ENCODE measurements at regions not wholly inside any gene's neighbourhood (a gene's known extent, or its start where the extent isn't known, plus 50 kb on each side); places are given as distances from the start of the nearest gene placed in this dataset.
"Not testable (repeated sequence)": the region's sequence is repeated elsewhere in the genome, so short reads cannot be mapped to it uniquely, and the experiment has no call there.

DNA sequence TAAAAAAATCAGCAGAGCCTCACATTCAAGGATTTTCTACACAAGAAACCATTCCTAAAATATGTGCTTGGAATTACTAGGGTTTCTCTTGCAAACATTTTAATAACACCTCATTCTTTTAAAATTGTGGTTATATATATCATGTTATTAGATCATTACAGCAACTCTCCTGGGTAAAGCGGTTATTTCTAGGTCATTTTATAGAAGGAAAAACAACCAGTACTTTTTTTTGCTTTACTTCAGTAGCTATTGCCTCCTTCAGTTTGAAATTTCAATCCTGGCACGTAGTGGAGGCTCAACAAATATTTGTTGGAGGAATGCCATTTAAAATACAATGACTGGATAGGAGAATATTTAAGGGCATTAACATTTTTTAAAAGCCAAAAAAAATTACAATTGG, 220.6 kb downstream of the CDRT15L2 start:
- no peak overlapping the region for H3K4me3 ChIP-seq (ENCODE audit: low read depth, low read length)
- no peaks in the 10 kb centered on the region for H3K9me3 ChIP-seq (ENCODE audit: control insufficient read depth, insufficient read depth, low read depth, low read length)
- H3K4me1 ChIP-seq (ENCODE audit: control insufficient read depth, insufficient read depth, low read length), result no peaks in the 10 kb centered on the region
- no peak overlapping the region for H3K9ac ChIP-seq (ENCODE audit: low read length)
- no peak overlapping the region for H3K27ac ChIP-seq (ENCODE audit: low read depth, low read length)
- no peaks in the 10 kb centered on the region for H3K36me3 ChIP-seq (ENCODE audit: control insufficient read depth, insufficient read depth, low read length)
- H3K27me3 ChIP-seq (ENCODE audit: control insufficient read depth, insufficient read depth, low read length), result no peaks in the 10 kb centered on the region

DNA sequence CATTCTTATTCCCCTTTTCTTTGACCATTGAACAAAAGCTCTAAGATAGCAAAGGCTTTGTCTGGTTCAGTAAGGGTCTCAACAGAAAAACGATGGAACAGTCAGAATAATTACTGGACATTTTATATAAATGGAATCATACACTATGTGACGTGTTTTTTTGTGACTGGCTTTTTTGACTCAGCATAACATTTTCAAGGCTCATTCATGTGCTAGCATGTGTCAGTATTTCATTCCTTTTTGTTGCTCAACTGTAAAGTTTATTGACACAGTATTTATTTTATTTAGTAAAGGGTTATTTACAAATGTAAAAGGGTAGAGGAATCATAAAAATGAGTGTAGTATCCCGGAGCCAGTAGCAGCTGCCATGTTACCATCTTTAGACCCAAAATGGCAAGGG, 226.2 kb downstream of the CDRT15L2 start:
- Histone ChIP-seq H3K9me3 (ENCODE audit: control insufficient read depth, insufficient read depth, low read depth, low read length) (no peaks in the 10 kb centered on the region), H3K27me3 (ENCODE audit: control insufficient read depth, insufficient read depth, low read length) (no peaks in the 10 kb centered on the region), H3K4me1 (ENCODE audit: control insufficient read depth, insufficient read depth, low read length) (no peaks in the 10 kb centered on the region), H3K27ac (ENCODE audit: low read depth, low read length) (no peak overlapping the region), H3K36me3 (ENCODE audit: control insufficient read depth, insufficient read depth, low read length) (no peaks in the 10 kb centered on the region), H3K4me3 (ENCODE audit: low read depth, low read length) (no peak overlapping the region), H3K9ac (ENCODE audit: low read length) (no peak overlapping the region)

DNA sequence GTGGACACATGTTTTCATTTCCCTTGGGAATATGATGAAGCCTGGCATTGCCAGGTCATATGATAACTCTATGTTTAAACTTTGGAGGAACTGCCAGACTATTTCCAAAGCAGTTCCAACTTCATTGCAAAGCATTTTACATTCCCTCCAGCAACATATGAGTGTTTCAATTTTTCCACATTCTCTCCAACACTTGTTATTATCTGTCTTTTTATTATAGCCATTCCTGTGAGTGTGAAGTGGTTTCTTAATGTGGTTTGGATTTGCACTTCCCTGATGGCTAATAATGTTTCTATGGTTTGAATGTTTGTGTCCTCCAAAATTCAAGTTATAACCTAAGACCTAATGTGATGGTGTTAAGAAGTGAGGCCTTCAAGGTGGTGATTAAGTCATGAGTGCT, 228.0 kb downstream of the CDRT15L2 start:
- not testable (repeated sequence) for H3K36me3 ChIP-seq (ENCODE audit: control insufficient read depth, insufficient read depth, low read length); H3K4me3 ChIP-seq (ENCODE audit: low read depth, low read length); H3K4me1 ChIP-seq (ENCODE audit: control insufficient read depth, insufficient read depth, low read length); H3K9ac ChIP-seq (ENCODE audit: low read length); H3K27ac ChIP-seq (ENCODE audit: low read depth, low read length); H3K9me3 ChIP-seq (ENCODE audit: control insufficient read depth, insufficient read depth, low read depth, low read length); H3K27me3 ChIP-seq (ENCODE audit: control insufficient read depth, insufficient read depth, low read length)

DNA sequence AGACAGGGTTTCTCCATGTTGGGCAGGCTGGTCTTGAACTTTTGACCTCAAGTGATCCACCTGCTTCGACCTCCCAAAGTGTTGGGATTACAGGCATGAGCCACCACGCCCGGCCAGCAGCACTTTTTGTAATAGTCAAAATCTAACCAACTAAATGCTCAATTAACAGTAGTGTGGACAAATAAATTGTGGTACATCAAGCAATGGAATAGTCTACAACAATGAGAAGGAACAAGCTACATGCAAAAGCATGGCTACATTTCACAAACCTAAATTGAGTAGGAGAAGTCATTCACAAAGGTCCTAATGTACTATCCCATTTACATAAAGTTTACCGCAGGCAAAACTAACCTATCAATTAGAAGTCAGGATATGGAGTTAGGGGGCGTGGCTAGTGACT, 227.4 kb downstream of the USP22 start:
- not testable (repeated sequence) for H3K36me3 ChIP-seq (ENCODE audit: control insufficient read depth, insufficient read depth, low read length); H3K4me3 ChIP-seq (ENCODE audit: low read depth, low read length); H3K27me3 ChIP-seq (ENCODE audit: control insufficient read depth, insufficient read depth, low read length); H3K9me3 ChIP-seq (ENCODE audit: control insufficient read depth, insufficient read depth, low read depth, low read length); H3K9ac ChIP-seq (ENCODE audit: low read length); H3K4me1 ChIP-seq (ENCODE audit: control insufficient read depth, insufficient read depth, low read length); H3K27ac ChIP-seq (ENCODE audit: low read depth, low read length)

DNA sequence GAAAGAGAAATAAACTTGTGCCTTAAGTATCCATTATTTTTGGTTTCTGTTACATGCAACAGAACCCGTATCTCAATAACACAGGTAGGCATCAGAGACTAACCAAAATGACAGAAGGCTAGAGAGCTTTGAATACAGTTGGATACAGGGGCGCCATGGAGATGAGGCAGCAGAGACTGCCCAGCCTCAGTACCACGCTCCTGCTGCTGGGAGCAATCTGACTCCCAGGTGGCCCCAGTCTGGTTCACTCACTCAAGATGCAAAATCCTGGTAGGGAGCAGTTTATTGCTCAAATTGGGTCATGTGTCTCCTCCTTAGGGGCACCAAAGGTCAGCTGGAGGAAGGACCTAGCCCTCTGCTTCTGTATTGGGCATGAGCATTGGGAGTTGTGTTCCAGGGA, 218.9 kb downstream of the USP22 start:
- no peak overlapping the region for H3K4me3 ChIP-seq (ENCODE audit: low read depth, low read length)
- H3K27ac ChIP-seq (ENCODE audit: low read depth, low read length), result no peak overlapping the region
- no peaks in the 10 kb centered on the region for H3K36me3 ChIP-seq (ENCODE audit: control insufficient read depth, insufficient read depth, low read length)
- H3K27me3 ChIP-seq (ENCODE audit: control insufficient read depth, insufficient read depth, low read length), result no peaks in the 10 kb centered on the region
- H3K9me3 ChIP-seq (ENCODE audit: control insufficient read depth, insufficient read depth, low read depth, low read length), result peaks cover 5% of the 10 kb centered on the region; the same call in 1 of the 2 replicates
- H3K9ac ChIP-seq (ENCODE audit: low read length), result no peak overlapping the region
- no peaks in the 10 kb centered on the region for H3K4me1 ChIP-seq (ENCODE audit: control insufficient read depth, insufficient read depth, low read length)

DNA sequence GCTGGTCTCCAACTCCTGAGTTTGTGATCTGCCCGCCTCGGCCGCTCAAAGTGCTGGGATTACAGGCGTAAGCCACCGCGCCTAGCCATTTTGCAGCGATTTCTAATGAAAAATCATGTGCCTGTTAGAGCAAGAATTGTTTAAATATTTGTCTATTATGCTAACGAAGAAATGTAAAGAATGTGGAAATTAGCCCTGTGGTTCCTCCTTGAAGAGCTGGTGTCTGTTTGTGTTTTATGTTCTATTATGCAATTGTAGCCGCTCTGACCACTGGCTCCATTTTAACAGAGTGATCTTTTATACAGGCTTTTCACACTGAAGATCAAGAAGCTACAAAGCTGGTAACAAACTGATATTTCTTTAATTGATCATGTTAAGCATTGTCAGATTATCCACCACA, 217.3 kb downstream of the USP22 start:
- Histone ChIP-seq H3K9ac (ENCODE audit: low read length) (no peak overlapping the region), H3K9me3 (ENCODE audit: control insufficient read depth, insufficient read depth, low read depth, low read length) (peaks cover 5% of the 10 kb centered on the region; the same call in 1 of the 2 replicates), H3K4me3 (ENCODE audit: low read depth, low read length) (no peak overlapping the region), H3K4me1 (ENCODE audit: control insufficient read depth, insufficient read depth, low read length) (no peaks in the 10 kb centered on the region), H3K27ac (ENCODE audit: low read depth, low read length) (no peak overlapping the region), H3K36me3 (ENCODE audit: control insufficient read depth, insufficient read depth, low read length) (no peaks in the 10 kb centered on the region), H3K27me3 (ENCODE audit: control insufficient read depth, insufficient read depth, low read length) (no peaks in the 10 kb centered on the region)

DNA sequence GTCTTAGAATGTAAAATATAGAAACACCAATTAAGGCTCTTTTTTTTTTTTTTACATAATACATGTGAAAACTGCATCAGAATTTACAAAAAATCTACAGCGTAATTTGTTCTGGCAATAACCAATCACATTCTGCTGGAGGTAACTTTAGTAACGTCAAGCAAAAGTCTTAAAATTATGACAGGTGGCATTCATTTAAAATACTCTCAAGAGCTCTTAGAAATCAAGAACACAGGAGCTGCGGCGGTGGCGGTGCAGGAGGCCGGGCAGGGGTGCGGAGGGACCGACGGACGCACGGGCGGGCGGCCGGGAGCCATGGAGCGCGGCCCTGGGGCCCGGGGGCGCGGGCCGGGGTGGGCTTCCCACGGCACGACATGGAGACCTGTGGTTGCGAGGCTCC, 202.4 kb downstream of the USP22 start:
- H3K4me1 ChIP-seq (ENCODE audit: control insufficient read depth, insufficient read depth, low read length); H3K9me3 ChIP-seq (ENCODE audit: control insufficient read depth, insufficient read depth, low read depth, low read length); H3K4me3 ChIP-seq (ENCODE audit: low read depth, low read length); H3K9ac ChIP-seq (ENCODE audit: low read length); H3K27ac ChIP-seq (ENCODE audit: low read depth, low read length); H3K36me3 ChIP-seq (ENCODE audit: control insufficient read depth, insufficient read depth, low read length): not testable (repeated sequence)
- peaks cover 34% of the 10 kb centered on the region for H3K27me3 ChIP-seq (ENCODE audit: control insufficient read depth, insufficient read depth, low read length)

DNA sequence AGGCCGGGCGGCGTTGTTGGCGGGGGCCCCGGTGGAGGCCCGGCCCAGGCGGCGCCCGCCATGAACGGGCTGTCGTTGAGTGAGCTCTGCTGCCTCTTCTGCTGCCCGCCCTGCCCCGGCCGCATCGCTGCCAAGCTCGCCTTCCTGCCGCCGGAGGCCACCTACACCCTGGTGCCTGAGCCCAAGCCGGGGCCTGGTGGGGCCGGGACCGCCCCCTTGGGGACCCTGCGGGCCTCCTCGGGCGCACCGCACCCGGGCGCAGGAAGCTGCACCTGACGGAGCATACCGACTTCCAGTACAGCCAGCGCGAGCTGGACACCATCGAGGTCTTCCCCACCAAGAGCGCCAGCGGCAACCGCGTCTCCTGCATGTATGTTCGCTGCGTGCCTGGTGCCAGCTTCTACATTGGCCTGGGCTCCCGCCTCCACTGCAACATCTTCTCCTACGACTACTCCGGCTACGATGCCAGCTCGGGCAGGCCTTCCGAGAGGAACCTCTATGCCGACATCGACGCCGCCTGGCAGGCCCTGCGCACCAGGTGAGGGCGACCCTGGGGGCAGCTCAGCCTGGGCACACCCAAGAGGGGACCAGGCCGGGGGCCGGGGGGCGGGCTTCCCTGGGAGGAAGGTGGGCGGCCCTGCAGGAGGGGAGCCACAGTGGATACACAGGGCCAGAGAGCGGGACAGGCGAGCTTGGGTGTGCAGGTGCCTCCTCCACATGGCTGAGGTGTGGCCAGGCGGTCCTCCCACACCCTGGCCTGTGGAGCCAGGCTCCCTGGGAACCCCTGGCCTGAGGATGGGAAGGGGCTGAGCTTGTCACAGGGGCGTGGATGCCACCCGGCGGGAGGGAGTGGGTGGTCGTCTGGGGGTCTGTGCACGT, 201.6 kb downstream of the USP22 start:
- Histone ChIP-seq H3K27me3 (ENCODE audit: control insufficient read depth, insufficient read depth, low read length) (peaks cover 34% of the 10 kb centered on the region), H3K4me3 (ENCODE audit: low read depth, low read length) (peak overlapping the region; percentile 29; the same call in 1 of the 2 replicates)
- H3K27ac ChIP-seq (ENCODE audit: low read depth, low read length); H3K9me3 ChIP-seq (ENCODE audit: control insufficient read depth, insufficient read depth, low read depth, low read length); H3K36me3 ChIP-seq (ENCODE audit: control insufficient read depth, insufficient read depth, low read length); H3K9ac ChIP-seq (ENCODE audit: low read length); H3K4me1 ChIP-seq (ENCODE audit: control insufficient read depth, insufficient read depth, low read length): not testable (repeated sequence)

DNA sequence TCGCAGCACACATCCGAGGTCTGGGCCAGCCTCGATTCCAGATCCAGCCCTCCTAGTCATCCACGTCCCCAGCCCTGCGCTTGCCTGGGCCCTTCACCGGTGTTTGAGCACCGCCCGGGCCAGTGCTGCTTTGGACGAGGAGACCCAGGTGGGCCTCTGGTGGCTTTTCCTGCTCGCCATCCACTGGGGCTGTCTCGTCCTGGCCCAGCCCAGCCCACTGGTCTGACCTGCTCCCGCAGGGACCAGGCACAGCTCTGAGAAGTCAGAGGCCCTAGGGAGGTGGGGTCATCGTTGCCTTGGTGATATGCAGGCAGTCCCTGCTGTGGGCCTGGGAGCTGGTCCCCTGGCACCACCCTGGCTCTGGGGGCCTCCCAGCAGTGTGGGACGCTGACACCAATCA, 200.8 kb downstream of the USP22 start:
- not testable (repeated sequence) for H3K4me1 ChIP-seq (ENCODE audit: control insufficient read depth, insufficient read depth, low read length); H3K9ac ChIP-seq (ENCODE audit: low read length); H3K4me3 ChIP-seq (ENCODE audit: low read depth, low read length); H3K9me3 ChIP-seq (ENCODE audit: control insufficient read depth, insufficient read depth, low read depth, low read length); H3K27ac ChIP-seq (ENCODE audit: low read depth, low read length); H3K36me3 ChIP-seq (ENCODE audit: control insufficient read depth, insufficient read depth, low read length)
- H3K27me3 ChIP-seq (ENCODE audit: control insufficient read depth, insufficient read depth, low read length), result peaks cover 34% of the 10 kb centered on the region

DNA sequence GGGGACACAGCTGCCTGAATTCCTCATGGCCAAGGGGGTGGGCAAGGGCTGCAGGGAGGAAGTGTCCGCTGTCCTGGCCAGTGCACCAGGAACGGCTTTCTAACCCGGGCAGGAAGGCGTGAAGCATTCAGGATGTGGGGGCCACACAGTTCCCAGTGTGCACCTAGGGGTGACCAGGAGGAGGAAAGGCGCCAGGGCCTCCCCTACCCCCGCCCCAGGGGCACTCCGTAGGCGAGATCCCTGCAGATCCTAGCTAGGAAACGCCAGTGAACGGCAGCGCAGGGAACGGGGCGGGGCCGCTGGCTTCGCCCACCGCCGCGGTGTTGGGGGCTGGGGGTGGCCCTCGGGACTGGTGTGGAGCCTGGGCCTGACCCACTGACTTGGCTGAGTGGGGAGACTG, 199.6 kb downstream of the USP22 start:
- not testable (repeated sequence) for H3K9ac ChIP-seq (ENCODE audit: low read length); H3K27ac ChIP-seq (ENCODE audit: low read depth, low read length); H3K36me3 ChIP-seq (ENCODE audit: control insufficient read depth, insufficient read depth, low read length); H3K4me1 ChIP-seq (ENCODE audit: control insufficient read depth, insufficient read depth, low read length); H3K9me3 ChIP-seq (ENCODE audit: control insufficient read depth, insufficient read depth, low read depth, low read length)
- peaks cover 34% of the 10 kb centered on the region for H3K27me3 ChIP-seq (ENCODE audit: control insufficient read depth, insufficient read depth, low read length)
- H3K4me3 ChIP-seq (ENCODE audit: low read depth, low read length), result peak overlapping the region; percentile 64

DNA sequence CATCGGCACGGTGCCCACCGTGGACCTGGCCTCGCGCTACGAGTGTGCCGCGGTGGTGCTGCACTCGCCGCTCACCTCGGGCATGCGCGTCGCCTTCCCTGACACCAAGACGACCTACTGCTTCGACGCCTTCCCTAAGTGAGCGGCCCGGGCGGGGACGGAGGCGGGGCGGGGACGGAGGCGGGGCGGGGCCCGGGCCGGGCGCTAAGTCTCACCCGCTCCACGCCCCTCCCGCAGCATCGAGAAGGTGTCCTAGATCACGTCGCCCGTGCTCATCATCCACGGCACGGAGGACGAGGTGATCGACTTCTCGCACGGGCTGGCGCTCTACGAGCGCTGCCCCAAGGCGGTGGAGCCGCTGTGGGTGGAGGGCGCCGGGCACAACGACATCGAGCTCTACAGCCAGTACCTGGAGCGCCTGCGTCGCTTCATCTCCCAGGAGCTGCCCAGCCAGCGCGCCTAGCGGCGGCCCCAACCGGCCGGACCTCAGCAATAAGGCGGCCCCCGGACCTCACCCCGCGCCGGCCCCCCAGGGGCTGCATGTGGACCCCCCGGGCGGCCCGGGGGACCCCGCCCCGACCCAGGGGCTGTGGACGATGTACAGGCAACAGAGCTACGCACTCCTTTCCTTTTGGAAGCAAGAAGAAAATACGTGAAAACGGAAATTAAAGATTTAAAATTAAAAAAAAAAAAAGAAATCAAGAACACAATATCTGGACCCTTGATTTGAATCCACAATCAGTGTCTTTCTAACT, 198.8 kb downstream of the USP22 start:
- not testable (repeated sequence) for H3K27ac ChIP-seq (ENCODE audit: low read depth, low read length); H3K9ac ChIP-seq (ENCODE audit: low read length); H3K4me1 ChIP-seq (ENCODE audit: control insufficient read depth, insufficient read depth, low read length); H3K36me3 ChIP-seq (ENCODE audit: control insufficient read depth, insufficient read depth, low read length); H3K9me3 ChIP-seq (ENCODE audit: control insufficient read depth, insufficient read depth, low read depth, low read length)
- Histone ChIP-seq H3K27me3 (ENCODE audit: control insufficient read depth, insufficient read depth, low read length) (peaks cover 34% of the 10 kb centered on the region), H3K4me3 (ENCODE audit: low read depth, low read length) (peak overlapping the region; percentile 64)

All from HUES6 (cell line).